H9 (cell line): ENCODE measurements at regions not wholly inside any gene's neighbourhood (a gene's known extent, or its start where the extent isn't known, plus 50 kb on each side); places are given as distances from the start of the nearest gene placed in this dataset.

Experiments used
- DNase-seq: peaks from one replicate; pipeline ENCODE4 v3.0.0-alpha.2; 2017
- H2AFZ ChIP-seq: one replicate; pipeline ENCODE4 v1.6.1; 2013; ENCODE audit warnings: mild to moderate bottlenecking, low read length, control low read depth, moderate library complexity
- H2AK5ac ChIP-seq: 2 replicates; pipeline ENCODE4 v1.6.1; 2013; ENCODE audit warnings: low read length, control low read depth, mixed read lengths; ENCODE audit not compliant: insufficient read length
- H2BK120ac ChIP-seq: one replicate; pipeline ENCODE4 v1.6.1; 2013; ENCODE audit warnings: low read depth, mild to moderate bottlenecking, low read length, control low read depth, inconsistent platforms; ENCODE audit not compliant: poor library complexity, severe bottlenecking
- H2BK12ac ChIP-seq: 2 replicates; pipeline ENCODE4 v1.6.1; 2013; ENCODE audit warnings: low read length, control low read depth, mixed read lengths, low read depth; ENCODE audit not compliant: insufficient read length
- H2BK15ac ChIP-seq: 2 replicates; pipeline ENCODE4 v1.6.1; 2013; ENCODE audit warnings: low read depth, low read length, control low read depth
- H2BK20ac ChIP-seq: one replicate; pipeline ENCODE4 v1.6.1; 2013; ENCODE audit warnings: low read depth, mild to moderate bottlenecking, low read length, control low read depth, inconsistent platforms; ENCODE audit not compliant: poor library complexity, severe bottlenecking
- H2BK5ac ChIP-seq: 2 replicates; pipeline ENCODE4 v1.6.1; 2013; ENCODE audit warnings: low read length, control low read depth, mixed read lengths; ENCODE audit not compliant: insufficient read length
- H3K14ac ChIP-seq: 2 replicates; pipeline ENCODE4 v1.6.1; 2013; ENCODE audit warnings: low read length, control low read depth; ENCODE audit not compliant: insufficient read depth
- H3K18ac ChIP-seq: 2 replicates; pipeline ENCODE4 v1.6.1; 2013; ENCODE audit warnings: low read depth, mild to moderate bottlenecking, mixed read lengths, low read length, control low read depth; ENCODE audit not compliant: insufficient read length
- H3K23ac ChIP-seq: 2 replicates; pipeline ENCODE4 v1.6.1; 2013; ENCODE audit warnings: low read length, control low read depth, mixed read lengths, low read depth; ENCODE audit not compliant: insufficient read length
- H3K23me2 ChIP-seq: 2 replicates; pipeline ENCODE4 v1.6.1; 2013; ENCODE audit warnings: low read depth, mild to moderate bottlenecking, mixed read lengths, low read length, control low read depth; ENCODE audit not compliant: insufficient read length, poor library complexity, severe bottlenecking
- H3K27ac ChIP-seq: 2 replicates; pipeline ENCODE4 v1.5.1; 2013; ENCODE audit warnings: low read length, control low read depth, mixed read lengths, low read depth; ENCODE audit not compliant: insufficient read length
- H3K27me3 ChIP-seq: 2 replicates; pipeline ENCODE4 v1.6.1; 2013; ENCODE audit warnings: low read length, control low read depth, inconsistent platforms; ENCODE audit not compliant: insufficient read depth
- H3K4ac ChIP-seq: 2 replicates; pipeline ENCODE4 v1.6.1; 2013; ENCODE audit warnings: low read depth, mild to moderate bottlenecking, control low read depth, inconsistent platforms, low read length, moderate library complexity
- H3K4me1 ChIP-seq: 2 replicates; pipeline ENCODE4 v1.6.1; 2013; ENCODE audit warnings: low read length, control low read depth, inconsistent platforms; ENCODE audit not compliant: insufficient read depth
- H3K4me2 ChIP-seq: 2 replicates; pipeline ENCODE4 v1.6.1; 2013; ENCODE audit warnings: low read length, control low read depth, mixed read lengths; ENCODE audit not compliant: insufficient read length, insufficient read depth
- H3K56ac ChIP-seq: 2 replicates; pipeline ENCODE4 v1.6.1; 2013; ENCODE audit warnings: low read depth, mild to moderate bottlenecking, mixed read lengths, low read length, control low read depth; ENCODE audit not compliant: insufficient read length
- H3K79me1 ChIP-seq: 2 replicates; pipeline ENCODE4 v1.6.1; 2013; ENCODE audit warnings: low read depth, mild to moderate bottlenecking, moderate library complexity, low read length, control low read depth, inconsistent platforms; ENCODE audit not compliant: insufficient read depth, poor library complexity, severe bottlenecking
- H3K79me2 ChIP-seq: 2 replicates; pipeline ENCODE4 v1.6.1; 2013; ENCODE audit warnings: low read length, control low read depth, inconsistent platforms; ENCODE audit not compliant: insufficient read depth
- H3K9ac ChIP-seq: 2 replicates; pipeline ENCODE4 v1.6.1; 2013; ENCODE audit warnings: low read length, control low read depth, mixed read lengths; ENCODE audit not compliant: insufficient read length; ENCODE audit errors: extremely low read depth
- H3K9me3 ChIP-seq: one replicate; pipeline ENCODE4 v1.6.1; 2013; ENCODE audit warnings: low read depth, low read length, inconsistent platforms; ENCODE audit not compliant: control insufficient read depth
- H3T11ph ChIP-seq: one replicate; pipeline ENCODE4 v1.6.1; 2013; ENCODE audit warnings: mild to moderate bottlenecking, low read length, control low read depth, inconsistent platforms
- H4K20me1 ChIP-seq: one replicate; pipeline ENCODE4 v1.6.1; 2013; ENCODE audit not compliant: control insufficient read depth, insufficient read length, insufficient read depth
- H4K5ac ChIP-seq: 2 replicates; pipeline ENCODE4 v1.6.1; 2013; ENCODE audit warnings: low read depth, mild to moderate bottlenecking, mixed read lengths, low read length, control low read depth; ENCODE audit not compliant: insufficient read length
- H4K8ac ChIP-seq: replicated peaks from 2 replicates; pipeline ENCODE4 v1.6.1; 2013; ENCODE audit warnings: low read length, control low read depth, mixed read lengths, low read depth; ENCODE audit not compliant: insufficient read length
- H4K91ac ChIP-seq: 2 replicates; pipeline ENCODE4 v1.6.1; 2013; ENCODE audit warnings: low read depth, mild to moderate bottlenecking, moderate library complexity, mixed read lengths, low read length, control low read depth; ENCODE audit not compliant: insufficient read length
- H3K27ac Mint-ChIP-seq, 3 experiments: 2 replicates in 2 of 3; 3 replicates in 1 of 3; pipeline ENCODE4 v1.8.0; 2020 to 2021; ENCODE audit warnings: mixed read lengths in 3 of 3, mild to moderate bottlenecking in 1 of 3, moderate library complexity in 1 of 3
- H3K27me3 Mint-ChIP-seq: 2 replicates; pipeline ENCODE4 v1.8.0; 2021; ENCODE audit warnings: low read depth, mild to moderate bottlenecking, moderate library complexity, mixed read lengths
- H3K36me3 Mint-ChIP-seq, 3 experiments: 2 replicates in 2 of 3; 3 replicates in 1 of 3; pipeline ENCODE4 v1.8.0; 2020 to 2021; ENCODE audit warnings: low read depth in 3 of 3, mixed read lengths in 3 of 3; ENCODE audit not compliant: insufficient read depth in 1 of 3
- H3K4me1 Mint-ChIP-seq, 2 experiments: 2 replicates each; pipeline ENCODE4 v1.8.0; 2020; ENCODE audit warnings: mixed read lengths in 2 of 2
- H3K4me3 Mint-ChIP-seq, 2 experiments: 2 replicates in 1 of 2; 3 replicates in 1 of 2; pipeline ENCODE4 v1.8.0; 2020 to 2021; ENCODE audit warnings: mild to moderate bottlenecking in 2 of 2, mixed read lengths in 2 of 2, moderate library complexity in 1 of 2
- H3K9me3 Mint-ChIP-seq, 2 experiments: 2 replicates in 1 of 2; 3 replicates in 1 of 2; pipeline ENCODE4 v1.8.0; 2020; ENCODE audit warnings: mild to moderate bottlenecking in 2 of 2, mixed read lengths in 2 of 2, moderate library complexity in 1 of 2
- CTCF ChIP-seq: fragments of 200-600 bp; sonication (generic); conservative IDR thresholded peaks from 3 replicates; pipeline ENCODE4 v1.8.0; 2021; ENCODE audit warnings: antibody characterized with exemption, mild to moderate bottlenecking
- WGBS: extraction: QIAGEN DNeasy Blood & Tissue Kit; methylation state at CpG from one replicate; pipeline ENCODE4 v1.1.7; 2013; ENCODE audit warnings: missing lambda C conversion rate, low lambda C conversion rate, mixed read lengths; ENCODE audit not compliant: insufficient read length; ENCODE audit errors: extremely low coverage; 5-methylcytosine and 5-hydroxymethylcytosine counted together

- H2AFZ ChIP-seq: no peak overlapping the region
- H3K27ac ChIP-seq: no peak overlapping the region
- no peaks in the 10 kb centered on the region for H3K9me3 ChIP-seq
- H3K79me1 ChIP-seq: no peaks in the 10 kb centered on the region
- no peak overlapping the region for H3K9ac ChIP-seq
- H3K18ac ChIP-seq: no peak overlapping the region
- no peak overlapping the region for H3K27ac Mint-ChIP-seq
- H3K56ac ChIP-seq: no peak overlapping the region
- no peak overlapping the region for H3K4ac ChIP-seq
- H2AK5ac ChIP-seq: no peak overlapping the region
- H3K27me3 ChIP-seq: no peaks in the 10 kb centered on the region
- H3K79me2 ChIP-seq: no peaks in the 10 kb centered on the region
- no peak for TF ChIP-seq CTCF
- H3K4me2 ChIP-seq: no peak overlapping the region
- H4K5ac ChIP-seq: no peak overlapping the region
- no peak overlapping the region for H2BK5ac ChIP-seq
- H3K14ac ChIP-seq: no peak overlapping the region
- H4K20me1 ChIP-seq: no peaks in the 10 kb centered on the region
- no peak overlapping the region for H2BK20ac ChIP-seq
- no peak overlapping the region for H4K8ac ChIP-seq
- no peaks in the 10 kb centered on the region for H3K4me1 ChIP-seq
- H3K36me3 Mint-ChIP-seq: peaks cover 0 to under 1% (median 0%) of the 10 kb centered on the region in 3 experiments; a peak in 1 of 7 replicates
- no peak overlapping the region for H4K91ac ChIP-seq
- DNase-seq: no peak
- no CpG with 5 or more reads among the region's 2 CpGs for WGBS
- no peaks in the 10 kb centered on the region; the same call in 1 of the 2 replicates for H3K27me3 Mint-ChIP-seq
- H3K23me2 ChIP-seq: no peaks in the 10 kb centered on the region
- peaks cover 6 to 15% of the 10 kb centered on the region in 2 experiments for H3K4me1 Mint-ChIP-seq
- no peak overlapping the region for H2BK15ac ChIP-seq
- H3K23ac ChIP-seq: no peak overlapping the region
- no peak overlapping the region for H2BK12ac ChIP-seq
- H3K4me3 Mint-ChIP-seq: no peak overlapping the region
- no peak overlapping the region for H2BK120ac ChIP-seq
- H3T11ph ChIP-seq: no peak overlapping the region
- H3K9me3 Mint-ChIP-seq: peaks cover 1 to 3% of the 10 kb centered on the region in 2 experiments; a peak in 3 of 5 replicates
Measured at GRCh38 chr11:112617098-112617425, 344.2 kb upstream of the NCAM1 start.
